Liver (tissue), 3 donors: ENCODE measurements at regions not wholly inside any gene's neighbourhood (a gene's known extent, or its start where the extent isn't known, plus 50 kb on each side); places are given as distances from the start of the nearest gene placed in this dataset.

Experiments used
- ATF3 ChIP-seq: IDR thresholded peaks from 2 replicates; pipeline ENCODE4 v1.6.1; 2016; ENCODE audit warnings: antibody characterized with exemption
- CTCF ChIP-seq: fragments of 150-350 bp; IDR thresholded peaks from 2 replicates; pipeline ENCODE4 v1.5.1; 2017; ENCODE audit warnings: improper control_type of control experiment, low read depth, low read length; ENCODE audit not compliant: missing input control
- RAD21 ChIP-seq, 2 donors: IDR thresholded peaks; 2 replicates each; pipeline ENCODE4 v1.6.1; 2016; ENCODE audit warnings: antibody characterized with exemption in 2 of 2, mild to moderate bottlenecking in 2 of 2
- TF ChIP-seq, protein P1 (sequence below): IDR thresholded peaks from 2 replicates; pipeline ENCODE4 v1.6.1; 2016; ENCODE audit warnings: antibody characterized with exemption
- donor health status: healthy.
- donor health status: healthy.

GRCh38 chr3:23071296-23071695 is 131.8 kb upstream of the UBE2E2 start:
- TF ChIP-seq CTCF = no peak
- TF ChIP-seq, protein P1, sequence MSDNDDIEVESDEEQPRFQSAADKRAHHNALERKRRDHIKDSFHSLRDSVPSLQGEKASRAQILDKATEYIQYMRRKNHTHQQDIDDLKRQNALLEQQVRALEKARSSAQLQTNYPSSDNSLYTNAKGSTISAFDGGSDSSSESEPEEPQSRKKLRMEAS = no peak
- TF ChIP-seq ATF3 = no peak
- TF ChIP-seq RAD21 (IDR thresholded peaks at IDR 0.05) = no peak
